ENCODE measurements at regions not wholly inside any gene's neighbourhood (a gene's known extent, or its start where the extent isn't known, plus 50 kb on each side); places are given as distances from the start of the nearest gene placed in this dataset.

- Mint-ChIP-seq H3K36me3 (ENCODE audit: low read depth) (no peaks in the 10 kb centered on the region), H3K9me3 (no peaks in the 10 kb centered on the region), H3K27me3 (ENCODE audit: low read depth) (no peaks in the 10 kb centered on the region), H3K4me3 (no peak overlapping the region), H3K27ac (no peak overlapping the region), H3K4me1 (no peaks in the 10 kb centered on the region)
- TF ChIP-seq CTCF (IDR thresholded peaks at IDR 0.05; ENCODE audit: unreplicated experiment in 3 of 3) = no peak
Observed at GRCh38 chr5:99607124-99607523, 678.3 kb upstream of the CHD1 start.

- H3K4me3 Mint-ChIP-seq = no peak overlapping the region
- no peaks in the 10 kb centered on the region for H3K27me3 Mint-ChIP-seq (ENCODE audit: low read depth)
- TF ChIP-seq CTCF (IDR thresholded peaks at IDR 0.05; ENCODE audit: unreplicated experiment in 3 of 3) = no peak
- H3K36me3 Mint-ChIP-seq (ENCODE audit: low read depth) = no peaks in the 10 kb centered on the region
- H3K4me1 Mint-ChIP-seq = peaks cover 6% of the 10 kb centered on the region
- no peaks in the 10 kb centered on the region for H3K9me3 Mint-ChIP-seq
- H3K27ac Mint-ChIP-seq = no peak overlapping the region
Observed at GRCh38 chr5:99605904-99606303, 677.1 kb upstream of the CHD1 start.

- peaks cover 11% of the 10 kb centered on the region for H3K4me1 Mint-ChIP-seq
- H3K36me3 Mint-ChIP-seq (ENCODE audit: low read depth) = no peaks in the 10 kb centered on the region
- no peak for TF ChIP-seq CTCF (IDR thresholded peaks at IDR 0.05; ENCODE audit: unreplicated experiment in 3 of 3)
- H3K27ac Mint-ChIP-seq = peak overlapping the region in 2 of 3 experiments; percentile 3 to 43
- no peak overlapping the region for H3K4me3 Mint-ChIP-seq
- no peaks in the 10 kb centered on the region for H3K9me3 Mint-ChIP-seq
- H3K27me3 Mint-ChIP-seq (ENCODE audit: low read depth) = no peaks in the 10 kb centered on the region
Observed at GRCh38 chr5:99600952-99601351, 672.1 kb upstream of the CHD1 start.

DNA sequence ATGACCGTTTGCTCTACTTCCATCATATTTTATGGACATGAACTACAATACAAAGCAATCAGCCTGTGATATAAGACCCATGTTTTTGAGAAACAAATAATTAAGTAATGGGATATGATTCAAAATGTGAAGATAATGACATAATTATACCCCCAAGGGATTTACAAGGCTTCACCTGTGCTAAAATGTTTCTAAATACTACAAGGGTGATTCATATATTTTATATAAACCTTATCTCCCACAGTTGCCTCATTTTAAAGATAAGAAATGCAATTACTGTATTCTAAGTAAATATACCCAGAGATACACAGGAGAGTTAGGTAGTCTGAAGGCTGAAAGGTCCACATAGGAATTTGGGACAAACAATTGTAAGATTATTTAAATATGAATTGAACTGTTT is 662.0 kb upstream of the CHD1 start:
- Mint-ChIP-seq H3K27me3 (ENCODE audit: low read depth) (no peaks in the 10 kb centered on the region), H3K4me1 (no peaks in the 10 kb centered on the region), H3K36me3 (ENCODE audit: low read depth) (no peaks in the 10 kb centered on the region), H3K9me3 (no peaks in the 10 kb centered on the region), H3K27ac (no peak overlapping the region), H3K4me3 (no peak overlapping the region)
- TF ChIP-seq CTCF (IDR thresholded peaks at IDR 0.05; ENCODE audit: unreplicated experiment in 3 of 3) = no peak

DNA sequence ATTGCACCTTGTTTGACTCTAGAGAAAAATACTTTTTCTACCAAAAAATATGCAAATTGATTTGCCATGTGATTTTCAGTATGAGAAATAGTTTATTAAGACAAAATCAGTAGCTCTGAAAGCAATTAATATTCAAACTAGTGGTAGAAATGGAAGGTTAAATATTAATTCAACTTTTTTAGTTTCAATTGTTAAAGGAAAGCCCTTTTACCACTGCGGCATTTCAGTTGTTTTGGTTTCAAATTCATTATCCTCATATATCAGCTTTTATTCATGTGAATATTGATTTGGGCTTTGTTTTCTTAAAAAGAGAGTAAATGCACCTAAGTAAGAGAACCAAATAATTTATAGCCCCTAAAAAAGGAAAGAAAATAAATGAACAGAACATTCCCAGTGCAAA is 660.6 kb upstream of the CHD1 start:
- TF ChIP-seq CTCF (IDR thresholded peaks at IDR 0.05; ENCODE audit: unreplicated experiment in 3 of 3) = no peak
- Mint-ChIP-seq H3K27ac (no peak overlapping the region), H3K4me3 (no peak overlapping the region), H3K4me1 (no peaks in the 10 kb centered on the region), H3K9me3 (no peaks in the 10 kb centered on the region), H3K27me3 (ENCODE audit: low read depth) (no peaks in the 10 kb centered on the region), H3K36me3 (ENCODE audit: low read depth) (no peaks in the 10 kb centered on the region)

GRCh38 chr5:99587983-99588382 is 659.2 kb upstream of the CHD1 start:
- H3K4me3 Mint-ChIP-seq = no peak overlapping the region
- H3K27me3 Mint-ChIP-seq (ENCODE audit: low read depth) = no peaks in the 10 kb centered on the region
- no peak overlapping the region for H3K27ac Mint-ChIP-seq
- no peaks in the 10 kb centered on the region for H3K4me1 Mint-ChIP-seq
- no peaks in the 10 kb centered on the region for H3K9me3 Mint-ChIP-seq
- no peaks in the 10 kb centered on the region for H3K36me3 Mint-ChIP-seq (ENCODE audit: low read depth)
- no peak for TF ChIP-seq CTCF (IDR thresholded peaks at IDR 0.05; ENCODE audit: unreplicated experiment in 3 of 3)

Measured in nephron (organoid).